GM12891 (cell line): ENCODE measurements at regions not wholly inside any gene's neighbourhood (a gene's known extent, or its start where the extent isn't known, plus 50 kb on each side); places are given as distances from the start of the nearest gene placed in this dataset.

Source experiments
- PAX5 ChIP-seq: IDR thresholded peaks from 2 replicates; pipeline ENCODE4 v1.6.1; 2011; ENCODE audit warnings: low read length, moderate library complexity, mild to moderate bottlenecking; ENCODE audit not compliant: insufficient read depth, severe bottlenecking
- POLR2A ChIP-seq: IDR thresholded peaks from 2 replicates; pipeline ENCODE4 v1.6.1; 2011; ENCODE audit warnings: low read depth, low read length, control low read depth
- POLR2AphosphoS5 ChIP-seq: IDR thresholded peaks from 2 replicates; pipeline ENCODE4 v1.6.1; 2011; ENCODE audit warnings: low read depth, low read length, control low read depth
- SPI1 ChIP-seq: IDR thresholded peaks from 2 replicates; pipeline ENCODE4 v1.6.1; 2011; ENCODE audit warnings: low read depth, low read length, control low read depth
- TAF1 ChIP-seq: IDR thresholded peaks from 2 replicates; pipeline ENCODE4 v1.6.1; 2011; ENCODE audit warnings: low read depth, low read length, control low read depth

GRCh38 chr6:43878127-43878634 is 108.2 kb downstream of the VEGFA start:
- TF ChIP-seq POLR2A = no peak
- TF ChIP-seq TAF1 = no peak
- TF ChIP-seq POLR2AphosphoS5 = no peak
- TF ChIP-seq PAX5 = no peak
- no peak for TF ChIP-seq SPI1
